IMR-90 (cell line): ENCODE measurements at regions not wholly inside any gene's neighbourhood (a gene's known extent, or its start where the extent isn't known, plus 50 kb on each side); places are given as distances from the start of the nearest gene placed in this dataset.

Experiments used
- ATAC-seq: fragments of 200-7000 bp; cut with Tn5 transposase; 2 replicates; pipeline ENCODE4 v1.9.1; 2020; ENCODE audit warnings: low read depth, mild to moderate bottlenecking, moderate library complexity
- BruUV-seq: library from RNA; stranded (reverse); fragments of 400-500 nt; replicated peaks from 2 replicates; lab custom pipeline; 2021; lab: Mats Ljungman, UMichigan
- CTCF ChIA-PET: fragments of 300-600 bp; formaldehyde crosslinking; extraction: SDS; loops from one replicate; lab custom pipeline; 2021; ENCODE audit warnings: antibody characterized with exemption; lab: Yijun Ruan, JAX
- POLR2A ChIA-PET: fragments of 300-600 bp; sonication (Branson Sonifier 250); formaldehyde crosslinking; loops from one replicate; lab custom pipeline; 2022; ENCODE audit warnings: antibody characterized with exemption; ENCODE audit not compliant: unreplicated experiment; lab: Charles Lee
- DNase-seq: peaks from one replicate; pipeline ENCODE4 v3.0.0; 2013
- H2AFZ ChIP-seq: replicated peaks from 2 replicates; pipeline ENCODE3; 2013; ENCODE audit warnings: low read length, mild to moderate bottlenecking; ENCODE audit not compliant: poor library complexity
- H2AK5ac ChIP-seq: 2 replicates; pipeline ENCODE4 v1.6.1; 2013; ENCODE audit warnings: low read depth, low read length, inconsistent platforms
- H2AK9ac ChIP-seq: replicated peaks from 2 replicates; pipeline ENCODE3; 2013; ENCODE audit warnings: mild to moderate bottlenecking, low read depth, low read length, moderate library complexity; ENCODE audit not compliant: poor library complexity
- H2BK120ac ChIP-seq: 2 replicates; pipeline ENCODE4 v1.6.1; 2013; ENCODE audit warnings: low read depth, low read length, inconsistent platforms
- H2BK15ac ChIP-seq: 3 replicates; pipeline ENCODE4 v1.6.1; 2013; ENCODE audit warnings: low read depth, low read length, inconsistent platforms
- H2BK20ac ChIP-seq: 2 replicates; pipeline ENCODE4 v1.6.1; 2013; ENCODE audit warnings: low read depth, mild to moderate bottlenecking, inconsistent platforms, low read length, moderate library complexity
- H2BK5ac ChIP-seq: 2 replicates; pipeline ENCODE4 v1.6.1; 2013; ENCODE audit warnings: mild to moderate bottlenecking, low read depth, low read length, inconsistent platforms; ENCODE audit not compliant: poor library complexity, severe bottlenecking
- H3K14ac ChIP-seq: replicated peaks from 2 replicates; pipeline ENCODE4 v1.6.1; 2013; ENCODE audit warnings: low read depth, low read length, inconsistent platforms
- H3K18ac ChIP-seq: 2 replicates; pipeline ENCODE4 v1.6.1; 2013; ENCODE audit warnings: low read depth, low read length, control low read depth
- H3K23ac ChIP-seq: 2 replicates; pipeline ENCODE4 v1.6.1; 2013; ENCODE audit warnings: low read depth, low read length, inconsistent platforms
- H3K27ac ChIP-seq: 2 replicates; pipeline ENCODE4 v1.5.1; 2013; ENCODE audit warnings: mild to moderate bottlenecking, control low read depth, low read length; ENCODE audit not compliant: insufficient read depth
- H3K27me3 ChIP-seq: 2 replicates; pipeline ENCODE4 v1.6.1; 2013; ENCODE audit warnings: low read length; ENCODE audit not compliant: control insufficient read depth, insufficient read depth
- H3K36me3 ChIP-seq: 2 replicates; pipeline ENCODE4 v1.6.1; 2013; ENCODE audit warnings: low read length, mixed read lengths; ENCODE audit not compliant: control insufficient read depth, insufficient read depth
- H3K4ac ChIP-seq: 2 replicates; pipeline ENCODE4 v1.6.1; 2013; ENCODE audit warnings: low read depth, low read length, inconsistent platforms
- H3K4me1 ChIP-seq: 2 replicates; pipeline ENCODE4 v1.6.1; 2013; ENCODE audit warnings: low read length, mixed read lengths; ENCODE audit not compliant: control insufficient read depth, insufficient read depth
- H3K4me2 ChIP-seq: 2 replicates; pipeline ENCODE4 v1.6.1; 2013; ENCODE audit warnings: low read depth, mild to moderate bottlenecking, control low read depth, low read length, moderate library complexity
- H3K4me3 ChIP-seq: 2 replicates; pipeline ENCODE4 v1.5.1; 2013; ENCODE audit warnings: low read depth, mild to moderate bottlenecking, control low read depth, low read length, moderate library complexity; ENCODE audit not compliant: insufficient read depth
- H3K56ac ChIP-seq: 2 replicates; pipeline ENCODE4 v1.6.1; 2013; ENCODE audit warnings: low read length, inconsistent platforms; ENCODE audit not compliant: insufficient read depth; ENCODE audit errors: extremely low read depth
- H3K79me1 ChIP-seq, 2 experiments: 2 replicates each; pipeline ENCODE4 v1.6.1; 2013; ENCODE audit warnings: low read length in 2 of 2, inconsistent platforms in 1 of 2, low read depth in 1 of 2
- H3K9ac ChIP-seq: 2 replicates; pipeline ENCODE4 v1.6.1; 2013; ENCODE audit warnings: low read depth, low read length, control low read depth
- H3K9me1 ChIP-seq: 2 replicates; pipeline ENCODE4 v1.6.1; 2013; ENCODE audit warnings: low read length, inconsistent platforms; ENCODE audit not compliant: insufficient read depth
- H3K9me3 ChIP-seq: 2 replicates; pipeline ENCODE4 v1.6.1; 2013; ENCODE audit warnings: low read length; ENCODE audit not compliant: control insufficient read depth, insufficient read depth
- H4K20me1 ChIP-seq: 2 replicates; pipeline ENCODE4 v1.6.1; 2013; ENCODE audit warnings: low read length, inconsistent platforms; ENCODE audit not compliant: insufficient read depth
- H4K5ac ChIP-seq: 2 replicates; pipeline ENCODE4 v1.6.1; 2013; ENCODE audit warnings: mild to moderate bottlenecking, low read depth, low read length, control low read depth
- H4K8ac ChIP-seq, 2 experiments: 2 replicates each; pipeline ENCODE4 v1.6.1; 2013; ENCODE audit warnings: low read depth in 2 of 2, low read length in 2 of 2, control low read depth in 1 of 2, inconsistent platforms in 1 of 2
- H4K91ac ChIP-seq: 2 replicates; pipeline ENCODE4 v1.6.1; 2013; ENCODE audit warnings: low read depth, low read length, inconsistent platforms; ENCODE audit not compliant: insufficient read depth
- BHLHE40 ChIP-seq: fragments of 150-350 bp; IDR thresholded peaks from 2 replicates; pipeline ENCODE4 v1.6.1; 2016; ENCODE audit warnings: mild to moderate bottlenecking, low read depth, low read length
- CHD1 ChIP-seq: IDR thresholded peaks from 2 replicates; pipeline ENCODE4 v1.6.1; 2012; ENCODE audit warnings: low read depth, low read length, improper control_type of control experiment
- CTCF ChIP-seq: conservative IDR thresholded peaks from 2 replicates; pipeline ENCODE4 v1.5.1; 2012; ENCODE audit warnings: mild to moderate bottlenecking, low read depth, low read length, improper control_type of control experiment
- ELK1 ChIP-seq: fragments of 150-350 bp; IDR thresholded peaks from 2 replicates; pipeline ENCODE4 v1.6.1; 2016; ENCODE audit warnings: low read depth, mild to moderate bottlenecking, low read length, moderate library complexity, borderline replicate concordance
- FOS ChIP-seq: fragments of 150-350 bp; IDR thresholded peaks from 2 replicates; pipeline ENCODE4 v1.6.1; 2016; ENCODE audit warnings: low read depth, low read length
- MAFK ChIP-seq: IDR thresholded peaks from 2 replicates; pipeline ENCODE4 v1.6.1; 2012; ENCODE audit warnings: low read depth, low read length, improper control_type of control experiment
- MAZ ChIP-seq: IDR thresholded peaks from 2 replicates; pipeline ENCODE4 v1.6.1; 2012; ENCODE audit warnings: low read depth, mild to moderate bottlenecking, low read length, improper control_type of control experiment, moderate library complexity, borderline replicate concordance
- NFE2L2 ChIP-seq: fragments of 150-350 bp; IDR thresholded peaks from 2 replicates; pipeline ENCODE4 v1.6.1; 2016; ENCODE audit warnings: low read depth, mild to moderate bottlenecking, low read length
- POLR2A ChIP-seq: IDR thresholded peaks from 2 replicates; pipeline ENCODE4 v1.6.1; 2012; ENCODE audit warnings: mild to moderate bottlenecking, low read depth, low read length
- RCOR1 ChIP-seq: IDR thresholded peaks from 2 replicates; pipeline ENCODE4 v1.6.1; 2012; ENCODE audit warnings: mild to moderate bottlenecking, low read length, improper control_type of control experiment; ENCODE audit not compliant: insufficient replicate concordance
- RFX5 ChIP-seq: IDR thresholded peaks from 2 replicates; pipeline ENCODE4 v1.8.0; 2012; ENCODE audit warnings: low read depth, mild to moderate bottlenecking, low read length, moderate library complexity
- USF2 ChIP-seq: fragments of 150-350 bp; IDR thresholded peaks from 2 replicates; pipeline ENCODE4 v1.6.1; 2017; ENCODE audit warnings: mild to moderate bottlenecking, antibody characterized with exemption, low read length, low read depth
- WGBS, 2 experiments: methylation state at CpG; one replicate each; pipeline versions ENCODE4 v1.1.5 to v1.1.7; 2013; ENCODE audit warnings: missing lambda C conversion rate in 2 of 2; ENCODE audit not compliant: insufficient read length in 1 of 2; ENCODE audit errors: extremely low coverage in 2 of 2; 5-methylcytosine and 5-hydroxymethylcytosine counted together
- dilution Hi-C: fragments of 300-500 bp; cut with HindIII; formaldehyde crosslinking; loops from one replicate; pipeline ENCODE4 v1.14.3; 2018; ENCODE audit warnings: low sequenced_read_pairs; ENCODE audit not compliant: unreplicated experiment
- in situ Hi-C: fragments of 300-500 bp; cut with MboI; formaldehyde crosslinking; loops from 3 replicates; pipeline ENCODE4 v1.14.3; 2019; ENCODE audit warnings: low sequenced_read_pairs, inconsistent platforms, mixed read lengths
- intact Hi-C: fragments of 100-400 bp; cut with micrococcal nuclease; formaldehyde crosslinking; loops from 2 replicates; pipeline ENCODE4 v1.10.0; 2022

- H4K8ac ChIP-seq: no peak overlapping the region
- no peak overlapping the region for H3K4me2 ChIP-seq
- H3K27ac ChIP-seq: no peak overlapping the region
- H3K36me3 ChIP-seq: no peaks in the 10 kb centered on the region
- peaks cover 9% of the 10 kb centered on the region for H3K4me1 ChIP-seq
- H3K14ac ChIP-seq: no peak overlapping the region
- no peak overlapping the region for H3K9ac ChIP-seq
- no peak overlapping the region for H2AK5ac ChIP-seq
- 100% methylated on average over 3 of the region's 9 CpGs; no CpG with 5 or more reads in 1 of the 2 experiments for WGBS, 2 experiments
- no peak overlapping the region for H2BK5ac ChIP-seq
- H2BK20ac ChIP-seq: no peak overlapping the region
- no peak overlapping the region for H2BK120ac ChIP-seq
- dilution Hi-C loops (no loop called here), in situ Hi-C loops (no loop called here), intact Hi-C loops (no loop called here)
- no peak overlapping the region for H3K4ac ChIP-seq
- no peak overlapping the region for H3K4me3 ChIP-seq
- no peaks in the 10 kb centered on the region for H3K9me1 ChIP-seq
- H2BK15ac ChIP-seq: no peak overlapping the region
- H2AFZ ChIP-seq: no peak overlapping the region
- DNase-seq (no peak), ATAC-seq (no peak)
- H4K5ac ChIP-seq: no peak overlapping the region; the same call in 1 of the 2 replicates
- POLR2A ChIA-PET: no interaction called here
- no peaks in the 10 kb centered on the region for H3K9me3 ChIP-seq
- peaks cover 6% of the 10 kb centered on the region for H3K27me3 ChIP-seq
- no peak overlapping the region for H3K23ac ChIP-seq
- CTCF ChIA-PET: no interaction called here
- no peak overlapping the region for H3K56ac ChIP-seq
- no peak overlapping the region for H4K91ac ChIP-seq
- no TSS peak for BruUV-seq
- H2AK9ac ChIP-seq: no peak overlapping the region
- no peaks in the 10 kb centered on the region for H3K79me1 ChIP-seq
- H4K20me1 ChIP-seq: no peaks in the 10 kb centered on the region
- no peak for TF ChIP-seq CHD1
- TF ChIP-seq RFX5: no peak
- TF ChIP-seq FOS: no peak
- no peak for TF ChIP-seq NFE2L2
- no peak for TF ChIP-seq BHLHE40
- TF ChIP-seq USF2: no peak
- TF ChIP-seq RCOR1: no peak
- no peak for TF ChIP-seq ELK1
- TF ChIP-seq POLR2A: no peak
- TF ChIP-seq MAFK: no peak
- TF ChIP-seq MAZ: no peak
- TF ChIP-seq CTCF: no peak
- no peak overlapping the region for H3K18ac ChIP-seq
Observed at GRCh38 chr2:217612920-217613319, 389.9 kb downstream of the TNS1 start.
